Uterus (tissue), 3 donors: ENCODE measurements at regions not wholly inside any gene's neighbourhood (a gene's known extent, or its start where the extent isn't known, plus 50 kb on each side); places are given as distances from the start of the nearest gene placed in this dataset.
A peak's percentile ranks its signal among the peaks of the same experiment; 100 is the strongest.

Experiments
- DNase-seq, 2 donors: peaks; one replicate each; pipeline ENCODE4 v3.0.0-alpha.2; 2019 to 2020
- H3K27ac ChIP-seq, 2 donors: fragments of 200-600 bp; sonication (generic); 1 replicate in 1 of 2; 2 replicates in 1 of 2; pipeline ENCODE4 v1.5.1; 2016 to 2018
- H3K27me3 ChIP-seq, 2 donors: fragments of 200-600 bp; sonication (generic); one replicate each; pipeline ENCODE4 v1.5.1; 2018 to 2019; ENCODE audit warnings: control low read depth in 1 of 2
- H3K36me3 ChIP-seq, 2 donors: fragments of 200-600 bp; sonication (generic); one replicate each; pipeline ENCODE4 v1.5.1; 2019; ENCODE audit warnings: control low read depth in 1 of 2
- H3K4me1 ChIP-seq, 2 donors: fragments of 200-600 bp; sonication (generic); one replicate each; pipeline ENCODE4 v1.5.1; 2018 to 2019; ENCODE audit warnings: control low read depth in 1 of 2
- H3K4me3 ChIP-seq, 2 donors: fragments of 200-600 bp; sonication (generic); 1 replicate in 1 of 2; 2 replicates in 1 of 2; pipeline ENCODE4 v1.5.1; 2018 to 2019; ENCODE audit warnings: mild to moderate bottlenecking in 1 of 2
- H3K9me3 ChIP-seq, 2 donors: fragments of 200-600 bp; sonication (generic); one replicate each; pipeline ENCODE4 v1.5.1; 2019; ENCODE audit warnings: control low read depth in 1 of 2
- CTCF ChIP-seq, 4 experiments: fragments of 200-600 bp in 2 of 4; fragments of 450-650 bp in 2 of 4; sonication (generic) in 2 of 4; IDR thresholded peaks; one replicate each; pipeline ENCODE4 v1.5.1; 2016 to 2019; ENCODE audit warnings: antibody characterized with exemption in 4 of 4, mild to moderate bottlenecking in 2 of 4, moderate library complexity in 1 of 4
- POLR2A ChIP-seq, 2 donors: fragments of 450-650 bp; IDR thresholded peaks; one replicate each; pipeline ENCODE4 v1.6.1; 2016; ENCODE audit warnings: antibody characterized with exemption in 2 of 2, mild to moderate bottlenecking in 1 of 2, moderate library complexity in 1 of 2
- intact Hi-C: fragments of 100-400 bp; cut with DNase I; formaldehyde crosslinking; loops from one replicate; pipeline ENCODE4 v1.15.1; 2023; ENCODE audit warnings: low total_unique reads
- donor health status: DM: yes; HTN: yes; CAD: no.

GRCh38 chr18:55862693-55863390 lies 274.9 kb upstream of the TCF4 start:
- no peaks in the 10 kb centered on the region for H3K36me3 ChIP-seq
- intact Hi-C loops: no loop called here
- no peak for DNase-seq
- TF ChIP-seq CTCF (IDR thresholded peaks at IDR 0.05) (no peak), POLR2A (IDR thresholded peaks at IDR 0.05) (no peak)
- H3K27ac ChIP-seq: peak overlapping the region; percentile 50 to 60
- H3K4me1 ChIP-seq: no peaks in the 10 kb centered on the region
- no peak overlapping the region for H3K4me3 ChIP-seq
- H3K27me3 ChIP-seq: no peaks in the 10 kb centered on the region
- H3K9me3 ChIP-seq: no peaks in the 10 kb centered on the region

- no peaks in the 10 kb centered on the region for H3K9me3 ChIP-seq
- H3K27me3 ChIP-seq: no peaks in the 10 kb centered on the region
- peak in 1 of 4 experiments; percentile 24 for TF ChIP-seq CTCF (IDR thresholded peaks at IDR 0.05)
- TF ChIP-seq POLR2A (IDR thresholded peaks at IDR 0.05): no peak
- intact Hi-C loops: no loop called here
- no peaks in the 10 kb centered on the region for H3K36me3 ChIP-seq
- no peaks in the 10 kb centered on the region for H3K4me1 ChIP-seq
- no peak for DNase-seq
- no peak overlapping the region for H3K27ac ChIP-seq
- no peak overlapping the region for H3K4me3 ChIP-seq
Measured at GRCh38 chr18:55861266-55861665, 273.3 kb upstream of the TCF4 start.

- TF ChIP-seq CTCF (IDR thresholded peaks at IDR 0.05): no peak
- TF ChIP-seq POLR2A (IDR thresholded peaks at IDR 0.05): no peak
- Histone ChIP-seq H3K4me3 (no peak overlapping the region), H3K27me3 (no peaks in the 10 kb centered on the region), H3K27ac (no peak overlapping the region), H3K9me3 (no peaks in the 10 kb centered on the region), H3K36me3 (no peaks in the 10 kb centered on the region), H3K4me1 (no peaks in the 10 kb centered on the region)
- DNase-seq: no peak
- intact Hi-C loops: no loop called here
Measured at GRCh38 chr18:55858661-55859515, 270.9 kb upstream of the TCF4 start.

- TF ChIP-seq CTCF (IDR thresholded peaks at IDR 0.05): no peak
- no peak for TF ChIP-seq POLR2A (IDR thresholded peaks at IDR 0.05)
- DNase-seq: no peak
- Histone ChIP-seq H3K27me3 (no peaks in the 10 kb centered on the region), H3K27ac (no peak overlapping the region), H3K9me3 (no peaks in the 10 kb centered on the region), H3K36me3 (no peaks in the 10 kb centered on the region), H3K4me1 (no peaks in the 10 kb centered on the region), H3K4me3 (no peak overlapping the region)
- intact Hi-C loops: no loop called here
Measured at GRCh38 chr18:55857956-55858355, 270.0 kb upstream of the TCF4 start.

GRCh38 chr18:55857409-55857808 lies 269.4 kb upstream of the TCF4 start:
- Histone ChIP-seq H3K27me3 (no peaks in the 10 kb centered on the region), H3K27ac (no peak overlapping the region), H3K36me3 (no peaks in the 10 kb centered on the region), H3K9me3 (no peaks in the 10 kb centered on the region), H3K4me3 (no peak overlapping the region), H3K4me1 (no peaks in the 10 kb centered on the region)
- TF ChIP-seq CTCF (IDR thresholded peaks at IDR 0.05) (no peak), POLR2A (IDR thresholded peaks at IDR 0.05) (no peak)
- intact Hi-C loops: no loop called here
- DNase-seq: no peak
